H9 (cell line): ENCODE measurements at regions not wholly inside any gene's neighbourhood (a gene's known extent, or its start where the extent isn't known, plus 50 kb on each side); places are given as distances from the start of the nearest gene placed in this dataset.

Experiments used
- DNase-seq: peaks from one replicate; pipeline ENCODE4 v3.0.0-alpha.2; 2017
- H2AFZ ChIP-seq: one replicate; pipeline ENCODE4 v1.6.1; 2013; ENCODE audit warnings: mild to moderate bottlenecking, low read length, control low read depth, moderate library complexity
- H2AK5ac ChIP-seq: 2 replicates; pipeline ENCODE4 v1.6.1; 2013; ENCODE audit warnings: low read length, control low read depth, mixed read lengths; ENCODE audit not compliant: insufficient read length
- H2BK120ac ChIP-seq: one replicate; pipeline ENCODE4 v1.6.1; 2013; ENCODE audit warnings: low read depth, mild to moderate bottlenecking, low read length, control low read depth, inconsistent platforms; ENCODE audit not compliant: poor library complexity, severe bottlenecking
- H2BK12ac ChIP-seq: 2 replicates; pipeline ENCODE4 v1.6.1; 2013; ENCODE audit warnings: low read length, control low read depth, mixed read lengths, low read depth; ENCODE audit not compliant: insufficient read length
- H2BK15ac ChIP-seq: 2 replicates; pipeline ENCODE4 v1.6.1; 2013; ENCODE audit warnings: low read depth, low read length, control low read depth
- H2BK20ac ChIP-seq: one replicate; pipeline ENCODE4 v1.6.1; 2013; ENCODE audit warnings: low read depth, mild to moderate bottlenecking, low read length, control low read depth, inconsistent platforms; ENCODE audit not compliant: poor library complexity, severe bottlenecking
- H2BK5ac ChIP-seq: 2 replicates; pipeline ENCODE4 v1.6.1; 2013; ENCODE audit warnings: low read length, control low read depth, mixed read lengths; ENCODE audit not compliant: insufficient read length
- H3K14ac ChIP-seq: 2 replicates; pipeline ENCODE4 v1.6.1; 2013; ENCODE audit warnings: low read length, control low read depth; ENCODE audit not compliant: insufficient read depth
- H3K18ac ChIP-seq: 2 replicates; pipeline ENCODE4 v1.6.1; 2013; ENCODE audit warnings: low read depth, mild to moderate bottlenecking, mixed read lengths, low read length, control low read depth; ENCODE audit not compliant: insufficient read length
- H3K23ac ChIP-seq: 2 replicates; pipeline ENCODE4 v1.6.1; 2013; ENCODE audit warnings: low read length, control low read depth, mixed read lengths, low read depth; ENCODE audit not compliant: insufficient read length
- H3K23me2 ChIP-seq: 2 replicates; pipeline ENCODE4 v1.6.1; 2013; ENCODE audit warnings: low read depth, mild to moderate bottlenecking, mixed read lengths, low read length, control low read depth; ENCODE audit not compliant: insufficient read length, poor library complexity, severe bottlenecking
- H3K27ac ChIP-seq: 2 replicates; pipeline ENCODE4 v1.5.1; 2013; ENCODE audit warnings: low read length, control low read depth, mixed read lengths, low read depth; ENCODE audit not compliant: insufficient read length
- H3K27me3 ChIP-seq: 2 replicates; pipeline ENCODE4 v1.6.1; 2013; ENCODE audit warnings: low read length, control low read depth, inconsistent platforms; ENCODE audit not compliant: insufficient read depth
- H3K4ac ChIP-seq: 2 replicates; pipeline ENCODE4 v1.6.1; 2013; ENCODE audit warnings: low read depth, mild to moderate bottlenecking, control low read depth, inconsistent platforms, low read length, moderate library complexity
- H3K4me1 ChIP-seq: 2 replicates; pipeline ENCODE4 v1.6.1; 2013; ENCODE audit warnings: low read length, control low read depth, inconsistent platforms; ENCODE audit not compliant: insufficient read depth
- H3K4me2 ChIP-seq: 2 replicates; pipeline ENCODE4 v1.6.1; 2013; ENCODE audit warnings: low read length, control low read depth, mixed read lengths; ENCODE audit not compliant: insufficient read length, insufficient read depth
- H3K56ac ChIP-seq: 2 replicates; pipeline ENCODE4 v1.6.1; 2013; ENCODE audit warnings: low read depth, mild to moderate bottlenecking, mixed read lengths, low read length, control low read depth; ENCODE audit not compliant: insufficient read length
- H3K79me1 ChIP-seq: 2 replicates; pipeline ENCODE4 v1.6.1; 2013; ENCODE audit warnings: low read depth, mild to moderate bottlenecking, moderate library complexity, low read length, control low read depth, inconsistent platforms; ENCODE audit not compliant: insufficient read depth, poor library complexity, severe bottlenecking
- H3K79me2 ChIP-seq: 2 replicates; pipeline ENCODE4 v1.6.1; 2013; ENCODE audit warnings: low read length, control low read depth, inconsistent platforms; ENCODE audit not compliant: insufficient read depth
- H3K9ac ChIP-seq: 2 replicates; pipeline ENCODE4 v1.6.1; 2013; ENCODE audit warnings: low read length, control low read depth, mixed read lengths; ENCODE audit not compliant: insufficient read length; ENCODE audit errors: extremely low read depth
- H3K9me3 ChIP-seq: one replicate; pipeline ENCODE4 v1.6.1; 2013; ENCODE audit warnings: low read depth, low read length, inconsistent platforms; ENCODE audit not compliant: control insufficient read depth
- H3T11ph ChIP-seq: one replicate; pipeline ENCODE4 v1.6.1; 2013; ENCODE audit warnings: mild to moderate bottlenecking, low read length, control low read depth, inconsistent platforms
- H4K20me1 ChIP-seq: one replicate; pipeline ENCODE4 v1.6.1; 2013; ENCODE audit not compliant: control insufficient read depth, insufficient read length, insufficient read depth
- H4K5ac ChIP-seq: 2 replicates; pipeline ENCODE4 v1.6.1; 2013; ENCODE audit warnings: low read depth, mild to moderate bottlenecking, mixed read lengths, low read length, control low read depth; ENCODE audit not compliant: insufficient read length
- H4K8ac ChIP-seq: replicated peaks from 2 replicates; pipeline ENCODE4 v1.6.1; 2013; ENCODE audit warnings: low read length, control low read depth, mixed read lengths, low read depth; ENCODE audit not compliant: insufficient read length
- H4K91ac ChIP-seq: 2 replicates; pipeline ENCODE4 v1.6.1; 2013; ENCODE audit warnings: low read depth, mild to moderate bottlenecking, moderate library complexity, mixed read lengths, low read length, control low read depth; ENCODE audit not compliant: insufficient read length
- H3K27ac Mint-ChIP-seq, 3 experiments: 2 replicates in 2 of 3; 3 replicates in 1 of 3; pipeline ENCODE4 v1.8.0; 2020 to 2021; ENCODE audit warnings: mixed read lengths in 3 of 3, mild to moderate bottlenecking in 1 of 3, moderate library complexity in 1 of 3
- H3K27me3 Mint-ChIP-seq: 2 replicates; pipeline ENCODE4 v1.8.0; 2021; ENCODE audit warnings: low read depth, mild to moderate bottlenecking, moderate library complexity, mixed read lengths
- H3K36me3 Mint-ChIP-seq, 3 experiments: 2 replicates in 2 of 3; 3 replicates in 1 of 3; pipeline ENCODE4 v1.8.0; 2020 to 2021; ENCODE audit warnings: low read depth in 3 of 3, mixed read lengths in 3 of 3; ENCODE audit not compliant: insufficient read depth in 1 of 3
- H3K4me1 Mint-ChIP-seq, 2 experiments: 2 replicates each; pipeline ENCODE4 v1.8.0; 2020; ENCODE audit warnings: mixed read lengths in 2 of 2
- H3K4me3 Mint-ChIP-seq, 2 experiments: 2 replicates in 1 of 2; 3 replicates in 1 of 2; pipeline ENCODE4 v1.8.0; 2020 to 2021; ENCODE audit warnings: mild to moderate bottlenecking in 2 of 2, mixed read lengths in 2 of 2, moderate library complexity in 1 of 2
- H3K9me3 Mint-ChIP-seq, 2 experiments: 2 replicates in 1 of 2; 3 replicates in 1 of 2; pipeline ENCODE4 v1.8.0; 2020; ENCODE audit warnings: mild to moderate bottlenecking in 2 of 2, mixed read lengths in 2 of 2, moderate library complexity in 1 of 2
- CTCF ChIP-seq: fragments of 200-600 bp; sonication (generic); conservative IDR thresholded peaks from 3 replicates; pipeline ENCODE4 v1.8.0; 2021; ENCODE audit warnings: antibody characterized with exemption, mild to moderate bottlenecking
- WGBS: extraction: QIAGEN DNeasy Blood & Tissue Kit; methylation state at CpG from one replicate; pipeline ENCODE4 v1.1.7; 2013; ENCODE audit warnings: missing lambda C conversion rate, low lambda C conversion rate, mixed read lengths; ENCODE audit not compliant: insufficient read length; ENCODE audit errors: extremely low coverage; 5-methylcytosine and 5-hydroxymethylcytosine counted together

DNA sequence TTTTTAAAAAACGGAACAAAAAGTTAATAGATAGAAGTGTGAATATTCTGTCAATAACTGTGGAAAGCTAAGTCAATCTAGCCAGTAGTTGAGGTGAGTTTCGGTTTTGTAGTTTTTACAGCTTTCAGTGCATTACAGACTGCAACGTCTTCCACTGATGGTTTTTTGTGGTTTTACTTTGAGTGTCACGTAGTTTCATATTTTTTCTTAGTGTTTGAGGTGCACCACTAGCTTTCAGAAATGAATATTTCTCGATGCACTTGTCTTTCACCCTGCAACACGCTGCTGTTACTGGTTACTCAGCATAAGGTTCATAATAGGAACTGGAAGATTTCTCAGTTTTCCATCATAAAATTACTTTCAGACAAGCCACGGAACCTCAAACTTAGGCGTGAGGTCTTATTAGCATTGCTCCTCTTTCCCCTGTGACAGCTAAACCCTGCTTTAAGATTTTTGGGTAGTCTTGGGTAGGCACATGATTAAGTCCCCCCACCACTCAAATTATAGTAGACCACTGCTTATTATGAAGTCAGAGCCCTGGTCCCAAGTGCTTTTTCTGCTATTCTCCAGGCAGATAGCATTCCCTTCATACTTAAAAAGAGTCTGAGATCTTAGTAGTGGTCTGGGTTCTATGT is 1412.7 kb downstream of the KCNT2 start:
- H2AFZ ChIP-seq = no peak overlapping the region
- H3K4me2 ChIP-seq = no peak overlapping the region
- no peak overlapping the region for H2BK20ac ChIP-seq
- no peak overlapping the region for H3K56ac ChIP-seq
- Mint-ChIP-seq H3K36me3 (no peaks in the 10 kb centered on the region; a peak in 2 of 7 replicates), H3K9me3 (no peaks in the 10 kb centered on the region; a peak in 1 of 5 replicates), H3K27ac (no peak overlapping the region; a peak in 1 of 7 replicates), H3K4me3 (no peak overlapping the region), H3K4me1 (peaks cover 6 to 12% of the 10 kb centered on the region in 2 experiments), H3K27me3 (no peaks in the 10 kb centered on the region; the same call in 1 of the 2 replicates)
- no peaks in the 10 kb centered on the region for H3K79me1 ChIP-seq
- H3K23me2 ChIP-seq = no peaks in the 10 kb centered on the region
- no peak overlapping the region for H3K23ac ChIP-seq
- 100% methylated on average over 1 of the region's 8 CpGs for whole genome bisulfite sequencing
- H3K9me3 ChIP-seq = no peaks in the 10 kb centered on the region
- no peak overlapping the region for H2BK5ac ChIP-seq
- H4K8ac ChIP-seq = no peak overlapping the region
- H3T11ph ChIP-seq = no peak overlapping the region
- H2BK15ac ChIP-seq = no peak overlapping the region
- H3K27me3 ChIP-seq = no peaks in the 10 kb centered on the region
- no peak overlapping the region for H4K5ac ChIP-seq
- H4K20me1 ChIP-seq = no peaks in the 10 kb centered on the region
- 0 out of 2 replicates have a peak, but pooled peaks cover 2% of the 10 kb centered on the region for H3K4me1 ChIP-seq
- H3K14ac ChIP-seq = no peak overlapping the region
- no peak overlapping the region for H3K18ac ChIP-seq
- H2AK5ac ChIP-seq = no peak overlapping the region
- no peak for TF ChIP-seq CTCF
- no peaks in the 10 kb centered on the region for H3K79me2 ChIP-seq
- H4K91ac ChIP-seq = no peak overlapping the region
- H2BK12ac ChIP-seq = no peak overlapping the region
- no peak overlapping the region for H3K4ac ChIP-seq
- no peak overlapping the region for H3K27ac ChIP-seq
- no peak overlapping the region for H2BK120ac ChIP-seq
- H3K9ac ChIP-seq = no peak overlapping the region
- no peak for DNase-seq
